GM06990 (cell line): ENCODE measurements at regions not wholly inside any gene's neighbourhood (a gene's known extent, or its start where the extent isn't known, plus 50 kb on each side); places are given as distances from the start of the nearest gene placed in this dataset.
"Not testable (repeated sequence)": the region's sequence is repeated elsewhere in the genome, so short reads cannot be mapped to it uniquely, and the experiment has no call there.

Experiments used
- DNase-seq: peaks from one replicate; pipeline ENCODE4 v3.0.0-alpha.2; 2011; ENCODE audit not compliant: insufficient read length; ENCODE audit errors: extremely low read depth
- H3K27me3 ChIP-seq: replicated peaks from 2 replicates; pipeline ENCODE4 v1.6.0; 2011; ENCODE audit warnings: low read length; ENCODE audit not compliant: control insufficient read depth, insufficient read depth
- H3K36me3 ChIP-seq: 2 replicates; pipeline ENCODE4 v1.5.1; 2011; ENCODE audit warnings: low read length; ENCODE audit not compliant: control insufficient read depth, insufficient read depth
- H3K4me3 ChIP-seq: replicated peaks from 2 replicates; pipeline ENCODE4 v1.5.1; 2011; ENCODE audit warnings: low read depth, mild to moderate bottlenecking, control low read depth, low read length
- TF ChIP-seq, protein P1 (sequence below): IDR thresholded peaks from 2 replicates; pipeline ENCODE4 v1.5.1; 2011; ENCODE audit warnings: low read length, control low read depth, mild to moderate bottlenecking, inconsistent platforms; ENCODE audit not compliant: insufficient read depth, poor library complexity, severe bottlenecking

DNA sequence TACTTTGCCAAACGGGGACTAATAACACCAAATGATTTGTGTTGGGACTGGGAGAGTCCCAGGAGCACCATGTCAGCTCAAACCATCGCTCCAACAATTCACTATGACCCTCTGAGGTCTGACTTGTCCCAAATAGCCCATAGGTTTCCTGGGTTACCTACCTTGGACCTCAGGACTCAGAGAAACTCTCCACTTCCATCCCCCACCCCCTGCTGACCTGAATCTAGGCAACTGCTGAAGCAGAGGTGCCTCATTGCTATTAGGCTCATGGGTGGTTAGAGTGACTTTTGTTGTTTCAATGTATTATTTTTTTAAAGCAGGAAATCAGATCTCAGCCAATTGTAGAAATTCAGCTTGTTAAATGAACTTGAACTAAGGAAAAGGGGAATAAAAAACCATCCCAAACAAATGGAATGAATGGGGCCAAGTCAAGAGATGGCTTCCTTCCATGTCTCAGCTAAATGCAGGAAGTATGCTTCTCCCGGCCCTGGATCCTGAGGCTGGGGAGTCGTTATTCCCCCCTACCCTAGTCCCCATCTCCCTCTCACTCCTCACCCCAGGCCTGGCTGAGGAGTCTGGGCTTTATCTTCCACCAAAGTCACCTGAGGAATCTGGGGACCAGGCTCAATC lies 80.9 kb upstream of the SLC24A4 start:
- Histone ChIP-seq H3K36me3 (no peaks in the 10 kb centered on the region), H3K27me3 (no peaks in the 10 kb centered on the region), H3K4me3 (no peak overlapping the region)
- DNase-seq: no peak
- TF ChIP-seq, protein P1, sequence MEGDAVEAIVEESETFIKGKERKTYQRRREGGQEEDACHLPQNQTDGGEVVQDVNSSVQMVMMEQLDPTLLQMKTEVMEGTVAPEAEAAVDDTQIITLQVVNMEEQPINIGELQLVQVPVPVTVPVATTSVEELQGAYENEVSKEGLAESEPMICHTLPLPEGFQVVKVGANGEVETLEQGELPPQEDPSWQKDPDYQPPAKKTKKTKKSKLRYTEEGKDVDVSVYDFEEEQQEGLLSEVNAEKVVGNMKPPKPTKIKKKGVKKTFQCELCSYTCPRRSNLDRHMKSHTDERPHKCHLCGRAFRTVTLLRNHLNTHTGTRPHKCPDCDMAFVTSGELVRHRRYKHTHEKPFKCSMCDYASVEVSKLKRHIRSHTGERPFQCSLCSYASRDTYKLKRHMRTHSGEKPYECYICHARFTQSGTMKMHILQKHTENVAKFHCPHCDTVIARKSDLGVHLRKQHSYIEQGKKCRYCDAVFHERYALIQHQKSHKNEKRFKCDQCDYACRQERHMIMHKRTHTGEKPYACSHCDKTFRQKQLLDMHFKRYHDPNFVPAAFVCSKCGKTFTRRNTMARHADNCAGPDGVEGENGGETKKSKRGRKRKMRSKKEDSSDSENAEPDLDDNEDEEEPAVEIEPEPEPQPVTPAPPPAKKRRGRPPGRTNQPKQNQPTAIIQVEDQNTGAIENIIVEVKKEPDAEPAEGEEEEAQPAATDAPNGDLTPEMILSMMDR: no peak

DNA sequence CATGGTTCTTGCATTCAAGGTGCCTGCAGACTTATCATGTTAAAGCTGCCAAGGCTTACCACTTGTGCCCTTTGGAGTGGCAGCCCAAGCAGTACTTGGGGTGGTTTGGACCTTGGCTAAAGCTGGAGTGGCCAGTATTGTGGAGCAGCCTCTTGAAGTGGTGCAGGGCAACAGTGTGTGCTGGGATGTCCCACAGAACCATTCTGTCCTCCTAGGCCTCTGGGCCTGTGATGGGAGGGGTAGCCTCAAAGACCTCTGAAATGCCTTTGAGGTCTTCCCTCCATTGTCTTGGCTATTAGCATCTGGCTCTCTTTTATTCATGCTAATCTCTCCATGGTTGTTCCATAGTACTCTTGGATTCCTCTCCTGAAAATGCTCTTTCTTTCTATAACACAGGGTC lies 78.2 kb upstream of the SLC24A4 start:
- TF ChIP-seq, protein P1: no peak
- Histone ChIP-seq H3K4me3 (no peak overlapping the region), H3K36me3 (no peaks in the 10 kb centered on the region), H3K27me3 (no peaks in the 10 kb centered on the region)
- no peak for DNase-seq

DNA sequence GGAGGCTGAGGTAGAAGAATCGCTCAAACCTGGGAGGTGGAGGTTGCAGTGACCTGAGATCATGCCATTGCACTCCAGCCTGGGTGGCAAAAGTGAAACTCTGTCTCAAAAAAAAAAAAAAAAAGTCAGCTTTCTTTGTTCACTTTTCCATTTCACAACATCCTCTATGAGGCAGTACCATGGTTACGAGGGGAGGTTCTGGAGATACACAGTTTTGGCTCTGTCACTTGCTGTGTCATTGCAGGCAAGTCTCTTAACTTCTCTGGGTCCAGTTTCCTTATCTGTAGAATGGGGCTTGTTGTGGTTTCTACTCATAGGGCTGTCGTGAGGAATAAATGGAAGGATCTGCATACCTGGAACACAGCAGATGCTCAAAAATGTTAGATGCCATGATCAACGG lies 75.6 kb upstream of the SLC24A4 start:
- TF ChIP-seq, protein P1: no peak
- no peaks in the 10 kb centered on the region for H3K36me3 ChIP-seq
- no peak overlapping the region for H3K4me3 ChIP-seq
- H3K27me3 ChIP-seq: no peaks in the 10 kb centered on the region
- DNase-seq: no peak

DNA sequence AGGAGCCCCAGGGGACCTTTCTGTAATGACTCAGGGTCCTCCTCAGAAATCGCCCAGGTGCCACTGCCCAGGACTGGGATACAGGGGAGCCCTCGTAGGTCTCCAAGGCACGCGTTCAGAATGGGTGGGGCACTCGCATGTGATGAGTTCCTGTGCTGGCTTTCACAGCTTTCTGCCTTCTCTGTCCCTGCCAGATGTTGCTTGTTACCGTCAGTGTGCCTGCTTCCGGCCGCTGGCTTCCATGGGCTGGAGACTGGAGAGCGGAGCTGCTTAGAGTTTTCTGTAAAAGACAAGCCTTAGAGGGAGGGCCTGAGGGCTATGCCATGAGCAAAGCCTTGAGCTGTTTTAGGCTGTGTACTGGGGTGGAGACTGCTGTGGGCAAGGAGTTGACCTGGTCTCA lies 75.0 kb upstream of the SLC24A4 start:
- no peak overlapping the region for H3K4me3 ChIP-seq
- no peak for DNase-seq
- no peaks in the 10 kb centered on the region for H3K36me3 ChIP-seq
- H3K27me3 ChIP-seq: no peaks in the 10 kb centered on the region
- TF ChIP-seq, protein P1: no peak

DNA sequence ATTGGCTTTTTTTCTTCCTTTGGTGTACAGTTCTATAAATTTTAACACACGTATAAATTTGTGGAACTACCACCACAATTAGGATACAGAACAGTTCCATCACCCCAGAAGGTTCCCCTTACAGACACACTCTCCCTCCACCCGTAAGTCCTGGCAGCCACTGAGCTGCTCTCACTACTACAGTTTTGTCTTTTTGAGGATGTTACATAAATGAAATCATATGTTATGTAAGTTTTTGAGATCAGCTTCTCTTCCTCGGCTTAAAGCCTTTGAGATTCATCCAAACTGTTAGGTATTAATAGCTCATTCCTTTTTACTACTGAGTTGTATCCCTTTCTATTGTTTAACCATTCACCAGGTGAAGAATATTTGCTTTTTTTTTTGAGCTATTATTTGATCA lies 74.3 kb upstream of the SLC24A4 start:
- TF ChIP-seq, protein P1: no peak
- no peaks in the 10 kb centered on the region for H3K36me3 ChIP-seq
- H3K4me3 ChIP-seq: no peak overlapping the region
- H3K27me3 ChIP-seq: no peaks in the 10 kb centered on the region; the same call in 1 of the 2 replicates
- DNase-seq: no peak

DNA sequence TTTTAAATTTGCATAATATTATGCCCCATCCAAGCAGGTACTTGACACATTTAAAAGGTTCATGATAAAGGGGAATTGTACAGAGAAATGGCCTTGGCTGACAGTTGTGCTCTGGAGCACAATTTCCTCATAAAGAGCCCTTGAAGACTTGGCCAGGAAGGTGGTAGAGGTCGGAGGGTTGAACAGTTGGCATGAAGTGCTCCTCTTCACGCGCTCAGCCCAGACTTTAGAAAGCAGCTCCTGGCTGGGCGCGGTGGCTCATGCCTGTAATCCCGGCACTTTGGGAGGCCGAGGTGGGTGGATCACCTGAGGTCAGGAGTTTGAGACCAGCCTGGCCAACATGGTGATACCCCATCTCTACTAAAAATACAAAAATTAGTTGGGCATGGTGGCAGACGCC lies 72.6 kb upstream of the SLC24A4 start:
- not testable (repeated sequence) for H3K27me3 ChIP-seq, DNase-seq, H3K36me3 ChIP-seq, H3K4me3 ChIP-seq
